HG03175 (cell line): ENCODE measurements at regions not wholly inside any gene's neighbourhood (a gene's known extent, or its start where the extent isn't known, plus 50 kb on each side); places are given as distances from the start of the nearest gene placed in this dataset.
A peak's percentile ranks its signal among the peaks of the same experiment; 100 is the strongest.
"Not testable (repeated sequence)": the region's sequence is repeated elsewhere in the genome, so short reads cannot be mapped to it uniquely, and the experiment has no call there.

Source experiments
- ATAC-seq: cut with Tn5 transposase; IDR thresholded peaks from one replicate; pipeline ENCODE4 v1.9.1; 2021; ENCODE audit warnings: mild to moderate bottlenecking, moderate library complexity; ENCODE audit not compliant: unreplicated experiment

DNA sequence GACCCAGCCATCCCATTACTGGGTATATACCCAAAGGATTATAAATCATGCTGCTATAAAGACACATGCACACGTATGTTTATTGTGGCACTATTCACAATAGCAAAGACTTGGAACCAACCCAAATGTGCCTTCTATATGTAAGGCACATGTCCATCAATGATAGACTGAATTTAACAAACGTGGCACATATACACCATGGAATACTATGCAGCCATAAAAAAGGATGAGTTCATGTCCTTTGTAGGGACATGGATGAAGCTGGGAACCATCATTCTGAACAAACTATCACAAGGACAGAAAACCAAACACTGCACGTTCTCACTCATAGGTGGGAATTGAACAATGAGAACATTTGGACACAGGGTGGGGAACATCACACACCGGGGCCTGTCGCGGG lies 92.1 kb downstream of the TRIM27 start:
- not testable (repeated sequence) for ATAC-seq

DNA sequence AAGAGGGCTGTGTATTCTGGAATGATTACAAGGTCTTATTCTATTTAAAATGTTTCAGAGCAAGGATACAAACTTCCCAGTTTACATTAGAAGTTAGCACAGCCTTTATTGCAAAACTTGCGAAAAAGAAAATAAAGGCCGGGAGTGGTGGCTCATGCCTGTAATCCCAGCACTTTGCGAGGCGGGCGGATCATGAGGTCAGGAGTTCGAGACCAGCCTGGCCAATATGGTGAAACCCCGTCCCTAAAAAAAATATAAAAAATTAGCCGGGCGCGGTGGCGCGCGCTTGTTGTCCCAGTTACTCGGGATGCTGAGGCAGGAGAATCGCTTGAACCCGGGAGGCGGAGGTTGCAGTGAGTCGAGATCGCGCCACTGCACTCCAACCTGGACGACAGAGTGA lies 87.1 kb downstream of the TRIM27 start:
- not testable (repeated sequence) for ATAC-seq

DNA sequence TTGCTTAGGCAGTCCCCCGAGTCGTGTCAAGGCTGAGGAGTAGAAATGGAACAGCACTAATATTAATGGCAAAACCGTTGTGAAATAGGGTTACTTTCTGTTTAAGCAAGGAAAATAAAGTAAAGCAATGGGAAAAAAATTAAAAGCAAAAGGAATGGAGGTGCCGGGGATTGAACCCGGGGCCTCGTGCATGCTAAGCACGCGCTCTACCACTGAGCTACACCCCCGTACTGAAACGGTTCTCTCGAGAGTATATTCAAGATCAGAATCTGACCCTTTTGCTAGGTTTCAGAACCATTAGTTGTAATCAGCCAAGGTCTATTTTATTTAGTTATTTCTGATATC lies 85.5 kb downstream of the TRIM27 start:
- peak; percentile 65 for ATAC-seq

DNA sequence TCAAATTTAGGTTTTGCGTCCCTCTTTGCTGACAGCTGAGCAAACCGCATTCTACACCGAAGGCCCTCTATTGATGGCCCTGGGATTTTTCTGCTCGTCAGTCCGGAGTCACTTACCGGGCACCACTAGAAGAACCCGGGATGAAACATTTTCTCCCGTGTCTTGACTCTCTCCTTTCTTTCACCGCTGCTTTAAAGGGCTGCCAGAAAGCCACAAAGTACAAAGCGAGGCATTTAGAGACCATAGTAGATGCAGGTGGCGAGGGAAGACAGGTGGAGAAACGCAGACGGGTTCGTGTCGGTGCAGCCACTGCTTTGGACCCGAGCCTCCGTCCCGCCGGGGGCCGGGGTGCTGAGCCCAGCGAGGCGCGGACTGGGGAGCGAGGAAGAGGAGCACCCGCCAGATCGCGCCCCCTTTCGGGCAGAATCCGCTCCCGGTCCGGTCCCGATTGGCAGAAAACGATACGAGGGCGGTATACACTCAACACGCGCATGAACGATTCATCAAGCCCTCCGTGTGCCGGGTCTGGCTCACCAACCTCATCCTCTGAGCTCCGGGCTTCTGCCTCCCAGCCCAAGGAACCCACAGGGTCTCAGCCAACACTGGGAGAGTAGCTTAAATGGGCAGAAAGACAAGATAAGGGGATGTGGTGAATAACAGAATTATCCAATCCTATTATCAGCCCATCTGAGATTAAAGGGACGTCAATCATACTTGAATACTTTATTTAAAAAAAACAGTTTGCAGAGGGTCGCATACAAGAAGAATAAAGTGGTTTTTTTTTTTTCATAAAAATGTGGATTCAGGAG lies 84.9 kb downstream of the TRIM27 start:
- ATAC-seq: peak; percentile 49

DNA sequence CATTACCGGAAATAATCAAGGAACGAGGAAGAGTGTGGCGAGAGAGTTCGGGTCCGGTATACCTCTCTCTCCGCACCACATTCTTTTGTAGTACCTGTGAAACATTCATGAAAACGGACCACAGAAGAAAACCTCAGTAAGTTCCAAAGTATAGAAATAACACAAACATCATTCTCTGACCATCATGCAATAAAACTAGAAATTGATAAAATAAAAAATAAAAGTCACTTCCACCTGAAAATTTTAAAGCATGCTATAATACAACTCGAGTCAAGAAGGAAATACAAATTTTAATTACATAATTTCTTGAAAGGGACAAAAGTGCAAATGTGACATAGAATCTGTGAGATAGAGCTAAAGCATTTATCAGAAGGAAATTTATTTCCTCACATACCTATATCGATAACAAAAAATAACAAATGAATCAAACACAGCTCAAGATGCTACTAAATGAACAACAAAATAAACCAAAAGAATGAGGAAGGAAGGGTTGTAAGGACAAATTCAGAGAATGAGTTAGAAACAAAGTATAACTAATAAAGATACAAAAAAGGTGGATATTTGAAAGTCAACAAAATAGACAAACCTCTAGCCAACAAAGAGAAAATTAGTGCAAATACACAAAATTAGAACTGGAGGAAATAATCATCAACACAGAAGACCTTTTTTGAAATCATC lies 84.2 kb downstream of the TRIM27 start:
- ATAC-seq: no peak

DNA sequence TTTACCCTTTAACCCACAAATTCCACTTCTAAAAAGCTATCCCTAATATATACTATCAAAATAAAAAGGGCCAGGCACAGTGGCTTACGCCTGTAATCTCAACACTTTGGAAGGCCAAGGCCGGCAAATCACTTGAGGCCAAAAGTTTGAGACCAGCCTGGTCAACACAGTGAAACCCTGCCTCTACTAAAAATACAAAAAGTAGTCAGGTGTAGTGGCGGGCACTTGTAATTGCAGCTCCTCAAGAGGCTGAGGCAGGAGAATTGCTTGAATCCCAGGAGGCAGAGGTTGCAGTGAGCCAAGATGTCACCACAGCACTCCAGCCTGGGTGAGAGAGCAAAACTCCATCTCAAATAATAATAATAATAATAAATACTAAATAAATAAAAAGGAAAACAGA lies 82.5 kb downstream of the TRIM27 start:
- no peak for ATAC-seq

DNA sequence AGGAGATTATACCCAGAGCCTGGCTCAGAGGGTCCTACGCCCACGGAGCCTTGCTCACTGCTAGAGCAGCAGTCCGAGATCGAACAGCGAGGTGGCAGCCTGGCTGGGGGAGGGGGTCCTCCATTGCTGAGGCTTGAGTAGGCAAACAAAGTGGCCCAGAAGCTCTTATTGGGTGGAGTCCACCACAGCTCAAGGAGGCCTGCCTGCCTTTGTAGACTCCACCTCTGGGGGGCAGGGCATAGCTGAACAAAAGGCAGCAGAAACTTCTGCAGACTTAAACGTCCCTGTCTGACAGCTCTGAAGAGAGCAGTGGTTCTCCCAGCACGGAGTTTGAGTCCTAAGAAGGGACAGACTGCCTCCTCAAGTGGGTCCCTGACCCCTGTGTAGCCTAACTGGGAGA lies 75.0 kb downstream of the TRIM27 start:
- not testable (repeated sequence) for ATAC-seq
